GM12878 (cell line): ENCODE measurements at regions not wholly inside any gene's neighbourhood (a gene's known extent, or its start where the extent isn't known, plus 50 kb on each side); places are given as distances from the start of the nearest gene placed in this dataset.

Source experiments
- ATAC-seq: fragments of 200-7000 bp; cut with Tn5 transposase; 3 replicates; pipeline ENCODE4 v1.9.1; 2020; ENCODE audit warnings: mild to moderate bottlenecking, moderate library complexity
- BruUV-seq: library from RNA; stranded (reverse); fragments of 400-500 nt; replicated peaks from 2 replicates; lab custom pipeline; 2021; lab: Mats Ljungman, UMichigan
- CTCF ChIA-PET: fragments of 300-600 bp; sonication (Branson Sonifier 250); formaldehyde crosslinking; extraction: SDS; loops from one replicate; lab custom pipeline; 2021; ENCODE audit warnings: inconsistent platforms; lab: Yijun Ruan, JAX
- POLR2A ChIA-PET: fragments of 350-600 bp; formaldehyde crosslinking; extraction: SDS; loops from one replicate; lab custom pipeline; 2021; ENCODE audit warnings: inconsistent platforms; lab: Charles Lee
- RAD21 ChIA-PET: fragments of 300-600 bp; sonication (Branson Sonifier 250); formaldehyde crosslinking; loops from one replicate; lab custom pipeline; 2023; ENCODE audit warnings: antibody characterized with exemption; ENCODE audit not compliant: unreplicated experiment; lab: Charles Lee
- SMC1A ChIA-PET: fragments of 300-600 bp; sonication (Branson Sonifier 250); formaldehyde crosslinking; loops from one replicate; lab custom pipeline; 2023; ENCODE audit not compliant: unreplicated experiment, uncharacterized antibody; lab: Charles Lee
- DNase-seq: peaks from one replicate; pipeline ENCODE4 v3.0.0-alpha.2; 2011; ENCODE audit warnings: low read depth, low spot score
- FAIRE-seq: peaks from 3 replicates; lab custom pipeline; 2011; peaks lifted over from hg19 to GRCh38; lab: Jason Lieb, UNC
- H2AFZ ChIP-seq: 2 replicates; pipeline ENCODE4 v1.6.0; 2011; ENCODE audit warnings: low read depth, low read length, control low read depth; ENCODE audit not compliant: control insufficient read depth
- H3K27ac ChIP-seq: 2 replicates; pipeline ENCODE4 v1.5.1; 2011; ENCODE audit warnings: control low read depth; ENCODE audit not compliant: control insufficient read depth, insufficient read depth
- H3K27me3 ChIP-seq, 2 experiments: replicated peaks in 1 of 2; 2 replicates each; pipeline versions ENCODE4 v1.6.0 to v1.6.1; 2011; ENCODE audit warnings: low read length in 1 of 2; ENCODE audit not compliant: control insufficient read depth in 2 of 2, insufficient read depth in 2 of 2
- H3K36me3 ChIP-seq, 2 experiments: 2 replicates each; pipeline ENCODE4 v1.5.1; 2011; ENCODE audit warnings: low read length in 1 of 2; ENCODE audit not compliant: control insufficient read depth in 2 of 2, insufficient read depth in 2 of 2
- H3K4me1 ChIP-seq: 2 replicates; pipeline ENCODE4 v1.6.1; 2011; ENCODE audit warnings: mild to moderate bottlenecking, low read length, moderate library complexity, mixed read lengths; ENCODE audit not compliant: control insufficient read depth, insufficient read depth
- H3K4me2 ChIP-seq: 2 replicates; pipeline ENCODE4 v1.6.0; 2011; ENCODE audit warnings: control low read depth; ENCODE audit not compliant: control insufficient read depth, insufficient read depth
- H3K4me3 ChIP-seq: fragments of 200-600 bp; sonication (generic); 2 replicates; pipeline ENCODE4 v1.5.1; 2016
- H3K79me2 ChIP-seq: 2 replicates; pipeline ENCODE4 v1.6.0; 2011; ENCODE audit warnings: low read length; ENCODE audit not compliant: control insufficient read depth, insufficient read depth
- H3K9ac ChIP-seq: 2 replicates; pipeline ENCODE4 v1.8.0; 2011; ENCODE audit warnings: low read length, control low read depth, mixed read lengths; ENCODE audit not compliant: control insufficient read depth, insufficient read depth
- H3K9me3 ChIP-seq: replicated peaks from 3 replicates; pipeline ENCODE4 v1.5.1; 2011; ENCODE audit warnings: mild to moderate bottlenecking, low read length; ENCODE audit not compliant: control insufficient read depth, insufficient read depth
- H4K20me1 ChIP-seq: 2 replicates; pipeline ENCODE4 v1.6.0; 2011; ENCODE audit not compliant: control insufficient read depth, insufficient read depth
- ATF7 ChIP-seq: fragments of 450-650 bp; IDR thresholded peaks from 2 replicates; pipeline ENCODE4 v1.6.1; 2016; ENCODE audit warnings: low read depth, mild to moderate bottlenecking
- CHD2 ChIP-seq: IDR thresholded peaks from 2 replicates; pipeline ENCODE4 v1.6.1; 2011; ENCODE audit warnings: low read depth, low read length, improper control_type of control experiment, borderline replicate concordance
- DPF2 ChIP-seq: fragments of 450-650 bp; IDR thresholded peaks from 2 replicates; pipeline ENCODE4 v1.6.1; 2017; ENCODE audit warnings: mild to moderate bottlenecking
- E2F4 ChIP-seq: IDR thresholded peaks from 2 replicates; pipeline ENCODE4 v1.6.1; 2012; ENCODE audit warnings: low read depth, low read length, improper control_type of control experiment
- GABPA ChIP-seq: IDR thresholded peaks from 2 replicates; pipeline ENCODE4 v1.6.1; 2014; ENCODE audit warnings: antibody characterized with exemption, low read depth, mild to moderate bottlenecking, inconsistent platforms
- MEF2B ChIP-seq: fragments of 450-650 bp; IDR thresholded peaks from 2 replicates; pipeline ENCODE4 v1.6.1; 2018; ENCODE audit warnings: mild to moderate bottlenecking, moderate library complexity; ENCODE audit not compliant: partially characterized antibody, poor library complexity, severe bottlenecking
- MLLT1 ChIP-seq: fragments of 450-650 bp; IDR thresholded peaks from 2 replicates; pipeline ENCODE4 v1.6.1; 2016; ENCODE audit warnings: mild to moderate bottlenecking
- NR2F1 ChIP-seq: fragments of 450-650 bp; conservative IDR thresholded peaks from 2 replicates; pipeline ENCODE4 v1.6.1; 2017; ENCODE audit warnings: mild to moderate bottlenecking
- RCOR1 ChIP-seq: conservative IDR thresholded peaks from 2 replicates; pipeline ENCODE4 v1.6.1; 2012; ENCODE audit warnings: low read depth, low read length, improper control_type of control experiment
- SMC3 ChIP-seq: IDR thresholded peaks from 2 replicates; pipeline ENCODE4 v1.6.1; 2011; ENCODE audit warnings: low read length, improper control_type of control experiment, borderline replicate concordance
- SPI1 ChIP-seq: IDR thresholded peaks from 2 replicates; pipeline ENCODE4 v1.6.1; 2011; ENCODE audit warnings: low read depth, mild to moderate bottlenecking, low read length, moderate library complexity, borderline replicate concordance; ENCODE audit not compliant: insufficient read depth
- TBL1XR1 ChIP-seq: IDR thresholded peaks from 2 replicates; pipeline ENCODE4 v1.6.1; 2012; ENCODE audit warnings: low read depth, low read length, improper control_type of control experiment
- USF2 ChIP-seq: IDR thresholded peaks from 2 replicates; pipeline ENCODE4 v1.6.1; 2011; ENCODE audit warnings: low read depth, low read length, improper control_type of control experiment, borderline replicate concordance
- ZBED1 ChIP-seq: IDR thresholded peaks from 2 replicates; pipeline ENCODE4 v1.6.1; 2016; ENCODE audit warnings: borderline replicate concordance
- ZNF217 ChIP-seq: fragments of 450-650 bp; IDR thresholded peaks from 2 replicates; pipeline ENCODE4 v1.6.1; 2017; ENCODE audit warnings: antibody characterized with exemption, mild to moderate bottlenecking
- ZNF592 ChIP-seq: fragments of 450-650 bp; IDR thresholded peaks from 2 replicates; pipeline ENCODE4 v1.6.1; 2017; ENCODE audit warnings: mild to moderate bottlenecking, moderate library complexity
- WGBS: methylation state at CpG from one replicate; pipeline ENCODE4 v1.1.6; 2016; ENCODE audit warnings: low lambda C conversion rate; ENCODE audit not compliant: insufficient replicate concordance, insufficient coverage; ENCODE audit errors: missing lambda C conversion rate; 5-methylcytosine and 5-hydroxymethylcytosine counted together
- in situ Hi-C: fragments of 300-500 bp; cut with MboI; formaldehyde crosslinking; loops from 9 replicates; pipeline ENCODE4 v1.14.3; 2018; ENCODE audit warnings: mixed read lengths
- intact Hi-C: fragments of 100-400 bp; cut with micrococcal nuclease; formaldehyde crosslinking; loops from one replicate; pipeline ENCODE4 v1.14.2; 2022; ENCODE audit not compliant: unreplicated experiment

- Histone ChIP-seq H3K4me2 (peak overlapping the region; percentile 57; the same call in 1 of the 2 replicates), H3K36me3 (no peaks in the 10 kb centered on the region), H4K20me1 (no peaks in the 10 kb centered on the region), H3K27ac (peak overlapping the region; percentile 56; the same call in 1 of the 2 replicates), H3K9ac (no peak overlapping the region), H3K27me3 (peaks cover 0 to 2% of the 10 kb centered on the region in 2 experiments; a peak in 1 of 4 replicates), H3K79me2 (no peaks in the 10 kb centered on the region), H3K4me3 (0 out of 2 replicates have a peak overlapping the region, but pooled peaks have one; percentile 9), H3K9me3 (no peaks in the 10 kb centered on the region; the same call in 1 of the 3 replicates), H2AFZ (no peak overlapping the region), H3K4me1 (peaks cover 10% of the 10 kb centered on the region)
- DNase-seq, result peak; percentile 55
- in situ Hi-C loops, result loop anchor here (5.0 kb wide), 1 partner anchor 58 kb away; no protein-coding TSS in a partner anchor
- RAD21 ChIA-PET, result interaction anchor here (0.6 to 4.0 kb wide), 10 partner anchors 11 to 145 kb away, joined by 3 to 16 read pairs (median 6); partner anchors contain the start of gene LRRK2
- 3% methylated on average over 2 of the region's 2 CpGs for WGBS
- intact Hi-C loops, result loop anchor here (1.0 to 5.0 kb wide), 3 partner anchors 23 to 57 kb away; no protein-coding TSS in a partner anchor
- no TSS peak for BruUV-seq
- peak; percentile 94 for ATAC-seq
- SMC1A ChIA-PET, result interaction anchor here (0.7 to 4.1 kb wide), 12 partner anchors 10 to 146 kb away, joined by 3 to 31 read pairs (median 4); no protein-coding TSS in a partner anchor
- CTCF ChIA-PET, result interaction anchor here (0.8 to 1.9 kb wide), 7 partner anchors 13 to 146 kb away, joined by 3 to 5 read pairs (median 3); no protein-coding TSS in a partner anchor
- FAIRE-seq, result peak; percentile 69
- POLR2A ChIA-PET, result interaction anchor here (0.6 to 1.3 kb wide), 5 partner anchors 12 to 161 kb away, joined by 3 to 4 read pairs (median 3); no protein-coding TSS in a partner anchor
- peak; percentile 74; the same call in 1 of the 2 replicates for TF ChIP-seq ZBED1
- TF ChIP-seq GABPA, result peak; percentile 47
- TF ChIP-seq CHD2, result peak; percentile 59; the same call in 1 of the 2 replicates
- TF ChIP-seq NR2F1, result peak; percentile 66
- peak; percentile 59 for TF ChIP-seq DPF2
- peak; percentile 97 for TF ChIP-seq TBL1XR1
- TF ChIP-seq ZNF217, result peak; percentile 98
- TF ChIP-seq RCOR1, result 0 out of 2 replicates have a peak, but pooled peaks have one; percentile 65
- no peak for TF ChIP-seq SMC3
- peak; percentile 85 for TF ChIP-seq MLLT1
- 0 out of 2 replicates have a peak, but pooled peaks have one; percentile 32 for TF ChIP-seq SPI1
- TF ChIP-seq USF2, result no peak
- peak; percentile 84 for TF ChIP-seq ZNF592
- peak; percentile 92 for TF ChIP-seq ATF7
- peak; percentile 88 for TF ChIP-seq MEF2B
- TF ChIP-seq E2F4, result no peak
These were observed 55.9 kb upstream of the LRRK2 start for GRCh38 chr12:40168868-40169267.
